Left cardiac atrium (tissue), 4 donors: ENCODE measurements at regions not wholly inside any gene's neighbourhood (a gene's known extent, or its start where the extent isn't known, plus 50 kb on each side); places are given as distances from the start of the nearest gene placed in this dataset.

Experiments
- ATAC-seq, 2 donors: fragments of 200-7000 bp; cut with Tn5 transposase; one replicate each; pipeline ENCODE4 v1.9.1; 2020; ENCODE audit warnings: mild to moderate bottlenecking in 2 of 2, moderate library complexity in 2 of 2
- DNase-seq: peaks from one replicate; pipeline ENCODE4 v3.0.0-alpha.2; 2020
- intact Hi-C, 2 donors: fragments of 100-400 bp; cut with DNase I; formaldehyde crosslinking; loops; one replicate each; pipeline versions ENCODE4 v1.14.1 to v1.15.1; 2022 to 2023
- donor health status: DM: no; HTN: yes; CAD: no.
- donor health status: DM: no; HTN: yes; CAD: no; lungs with severe emphysema.
- donor health status: DM: yes; HTN: yes; CAD: no.
- donor health status: Dilated cardiomyopathy.

- no peak for ATAC-seq
- intact Hi-C loops, result no loop called here
- no peak for DNase-seq
These were observed 85.6 kb downstream of the FOXL1 start for GRCh38 chr16:86663685-86664521.

- DNase-seq (peak; percentile 53), ATAC-seq (peak; percentile 31 to 52)
- intact Hi-C loops, result no loop called here
These were observed 86.4 kb downstream of the FOXL1 start for GRCh38 chr16:86664522-86665318.

DNA sequence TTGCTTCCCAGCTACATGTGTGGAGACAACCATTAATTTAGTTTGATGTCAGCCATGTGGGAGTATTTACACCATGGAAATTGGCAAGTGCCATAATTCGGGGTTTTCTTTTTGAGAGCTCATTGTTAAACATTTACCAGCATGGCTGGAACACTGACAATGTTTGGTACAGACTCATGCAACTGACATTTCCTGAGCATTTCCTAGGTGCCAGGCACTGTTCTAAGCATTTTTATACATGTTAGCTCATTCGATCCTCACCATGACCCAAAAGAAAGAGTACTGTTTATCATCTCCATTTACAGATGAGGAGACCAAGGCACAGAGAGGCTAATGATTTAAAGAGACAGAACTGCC is 86.9 kb downstream of the FOXL1 start:
- DNase-seq (no peak), ATAC-seq (no peak)
- intact Hi-C loops, result no loop called here

- ATAC-seq (no peak), DNase-seq (no peak)
- intact Hi-C loops, result no loop called here
These were observed 87.6 kb downstream of the FOXL1 start for GRCh38 chr16:86665929-86666328.

GRCh38 chr16:86667035-86667434 is 88.7 kb downstream of the FOXL1 start:
- intact Hi-C loops, result no loop called here
- ATAC-seq (peak; percentile 46 to 72), DNase-seq (no peak)

GRCh38 chr16:86668136-86668910 is 90.0 kb downstream of the FOXL1 start:
- DNase-seq, result no peak
- intact Hi-C loops, result no loop called here
- peak in 1 of 2 donors; percentile 61 for ATAC-seq

GRCh38 chr16:86669285-86669805 is 91.0 kb downstream of the FOXL1 start:
- ATAC-seq, result no peak
- intact Hi-C loops, result no loop called here
- DNase-seq, result no peak

- intact Hi-C loops, result no loop called here
- DNase-seq (no peak), ATAC-seq (peak in 1 of 2 donors; percentile 24)
These were observed 91.8 kb downstream of the FOXL1 start for GRCh38 chr16:86669937-86670749.

GRCh38 chr16:86670750-86671234 is 92.4 kb downstream of the FOXL1 start:
- intact Hi-C loops, result no loop called here
- ATAC-seq (no peak), DNase-seq (no peak)

GRCh38 chr16:86671486-86672178 is 93.3 kb downstream of the FOXL1 start:
- intact Hi-C loops, result no loop called here
- ATAC-seq (no peak), DNase-seq (no peak)

GRCh38 chr16:86672179-86672863 is 94.0 kb downstream of the FOXL1 start:
- DNase-seq (no peak), ATAC-seq (no peak)
- intact Hi-C loops, result no loop called here

- ATAC-seq (no peak), DNase-seq (no peak)
- intact Hi-C loops, result no loop called here
These were observed 95.0 kb downstream of the FOXL1 start for GRCh38 chr16:86673090-86673955.

- ATAC-seq, result no peak
- no peak for DNase-seq
- intact Hi-C loops, result no loop called here
These were observed 95.7 kb downstream of the FOXL1 start for GRCh38 chr16:86673956-86674453.

GRCh38 chr16:86676254-86676670 is 97.9 kb downstream of the FOXL1 start:
- no peak for ATAC-seq
- intact Hi-C loops, result no loop called here

GRCh38 chr16:86679490-86679889 is 101.1 kb downstream of the FOXL1 start:
- intact Hi-C loops, result no loop called here
- DNase-seq (no peak), ATAC-seq (no peak)

More at GRCh38 chr16:86676254-86676670, 97.9 kb downstream of the FOXL1 start:
- DNase-seq, result no peak

- peak in 1 of 2 donors; percentile 76 for ATAC-seq
- intact Hi-C loops, result no loop called here
- DNase-seq, result peak; percentile 59
These were observed 101.8 kb downstream of the FOXL1 start for GRCh38 chr16:86680162-86680561.
